Right ventricle myocardium inferior (tissue), 1 donor: ENCODE measurements at regions not wholly inside any gene's neighbourhood (a gene's known extent, or its start where the extent isn't known, plus 50 kb on each side); places are given as distances from the start of the nearest gene placed in this dataset.

Source experiments
- ATAC-seq: fragments of 200-7000 bp; cut with Tn5 transposase; one replicate; pipeline ENCODE4 v1.9.1; 2020; ENCODE audit warnings: mild to moderate bottlenecking, moderate library complexity
- DNase-seq: peaks from one replicate; pipeline ENCODE4 v3.0.0; 2021; ENCODE audit errors: missing footprints
- intact Hi-C: fragments of 100-400 bp; cut with DNase I; formaldehyde crosslinking; loops from one replicate; pipeline ENCODE4 v1.11.0; 2022
- donor health status: DM: no; HTN: yes; CAD: no; lungs with severe emphysema.

GRCh38 chr20:39103305-39103704 lies 141.2 kb downstream of the DHX35 start:
- intact Hi-C loops = no loop called here
- ATAC-seq = no peak

DNA sequence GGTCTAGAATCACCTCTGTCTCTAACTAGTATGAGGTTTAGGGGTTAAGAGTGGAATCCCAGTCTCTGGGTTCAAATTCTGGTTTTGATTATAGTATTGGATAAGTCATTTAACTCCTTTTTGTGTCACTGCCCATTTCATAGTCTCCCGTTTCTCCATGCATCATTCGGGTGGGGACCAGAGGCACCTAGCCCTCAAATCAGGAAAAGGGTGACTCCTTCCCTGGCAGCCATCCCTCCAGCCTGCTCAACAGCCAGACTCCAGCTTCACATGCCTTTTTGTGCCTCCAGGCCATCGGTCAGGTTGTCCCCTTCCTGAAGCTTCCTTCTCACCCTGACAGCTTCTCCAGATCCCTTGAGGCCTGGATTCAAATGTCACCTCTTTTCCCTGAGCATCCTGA lies 139.8 kb downstream of the DHX35 start:
- DNase-seq (no peak), ATAC-seq (no peak)
- intact Hi-C loops = no loop called here

More at GRCh38 chr20:39103305-39103704, 141.2 kb downstream of the DHX35 start:
- DNase-seq = no peak

GRCh38 chr20:39100691-39101090 lies 138.5 kb downstream of the DHX35 start:
- intact Hi-C loops = no loop called here
- ATAC-seq (no peak), DNase-seq (no peak)

DNA sequence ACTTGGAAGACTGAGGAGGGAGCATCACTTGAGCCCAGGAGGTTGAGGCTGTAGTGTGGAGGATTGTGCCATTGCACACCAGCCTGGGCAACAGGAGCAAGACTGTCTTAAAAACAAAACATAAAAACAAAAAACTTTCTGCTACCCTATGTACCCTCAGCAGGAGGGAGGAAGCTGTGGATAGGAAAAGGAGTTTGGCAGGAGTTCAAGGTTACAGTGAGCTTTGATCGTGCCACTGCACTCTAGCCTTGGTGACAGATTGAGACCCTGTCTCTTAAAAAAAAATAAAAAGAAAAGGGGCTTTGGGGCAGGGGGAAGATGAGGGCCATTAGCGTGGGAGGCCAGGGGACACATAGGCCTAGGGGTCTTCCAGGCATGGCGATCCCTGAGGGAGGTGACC lies 135.7 kb downstream of the DHX35 start:
- ATAC-seq = no peak
- no peak for DNase-seq
- intact Hi-C loops = no loop called here

DNA sequence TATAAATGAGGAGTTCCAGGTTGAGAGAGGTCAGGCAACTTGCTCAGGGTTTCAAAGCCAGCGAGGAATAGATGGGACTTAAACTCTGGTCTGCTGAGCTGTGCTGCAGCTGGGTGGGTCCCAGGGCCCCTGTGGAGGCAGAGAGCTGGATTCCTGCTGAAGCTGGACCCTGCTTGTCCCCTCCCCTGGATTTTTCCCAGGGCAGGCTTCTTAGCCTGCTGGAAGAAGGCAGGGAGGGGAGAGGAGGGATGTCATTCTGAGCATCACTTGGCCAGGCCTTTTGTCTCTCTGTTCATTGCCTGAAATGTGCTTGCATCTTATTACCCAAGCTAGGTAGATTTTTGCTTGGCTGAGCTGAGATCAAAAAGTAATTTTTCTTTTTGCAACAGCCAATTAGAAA lies 133.7 kb downstream of the DHX35 start:
- ATAC-seq = no peak
- intact Hi-C loops = no loop called here

GRCh38 chr20:39094391-39094790 lies 132.2 kb downstream of the DHX35 start:
- intact Hi-C loops = no loop called here
- DNase-seq (no peak), ATAC-seq (no peak)

More for the DNA sequence above, 133.7 kb downstream of the DHX35 start:
- DNase-seq = no peak

- ATAC-seq = no peak
- no peak for DNase-seq
- intact Hi-C loops = no loop called here
Measured at GRCh38 chr20:39092733-39093410, 130.7 kb downstream of the DHX35 start.

DNA sequence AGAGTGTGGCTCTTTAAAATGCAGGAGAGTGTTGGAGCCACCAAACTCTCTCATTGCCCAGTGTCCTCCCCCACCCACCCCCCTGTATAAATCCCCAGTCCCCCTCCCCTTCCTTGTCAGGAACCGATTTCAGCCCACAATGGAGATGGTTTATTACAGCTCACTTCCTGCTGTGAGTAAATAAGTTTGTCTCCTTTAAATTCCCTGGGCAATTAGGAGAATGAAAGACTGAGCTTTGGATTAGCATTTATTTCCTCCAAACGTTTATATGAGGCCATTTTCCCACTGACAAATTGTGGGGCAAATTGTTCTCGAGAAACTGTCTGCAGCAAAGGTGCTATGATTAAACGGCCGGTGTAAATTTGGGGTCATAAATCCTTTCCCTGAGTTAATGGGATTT lies 128.8 kb downstream of the DHX35 start:
- DNase-seq (no peak), ATAC-seq (no peak)
- intact Hi-C loops = no loop called here

DNA sequence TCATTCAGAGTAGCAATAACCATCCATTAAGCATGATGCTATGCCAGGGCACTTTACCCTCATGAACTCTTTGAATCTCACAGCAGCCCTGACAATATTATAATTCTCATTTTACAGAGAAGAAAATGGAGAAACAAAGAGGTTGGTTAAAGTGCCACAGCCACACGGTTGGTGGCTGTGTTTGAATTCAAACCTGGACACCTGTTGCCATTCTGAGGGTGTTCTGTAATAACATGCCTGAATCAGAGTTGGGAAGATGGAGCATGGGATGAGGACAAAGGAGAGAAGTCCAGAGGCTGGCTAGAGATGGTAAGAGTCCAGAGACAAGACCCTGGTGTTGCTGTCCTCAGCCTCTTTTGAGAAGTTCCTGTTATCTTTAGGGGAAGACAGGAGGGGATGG lies 127.7 kb downstream of the DHX35 start:
- DNase-seq (no peak), ATAC-seq (no peak)
- intact Hi-C loops = no loop called here
